Activated naive CD8-positive, alpha-beta T cell (primary cell): ENCODE measurements at regions not wholly inside any gene's neighbourhood (a gene's known extent, or its start where the extent isn't known, plus 50 kb on each side); places are given as distances from the start of the nearest gene placed in this dataset.

Source experiments
- H3K27ac Mint-ChIP-seq: one replicate; pipeline ENCODE4 v1.8.0; 2021; ENCODE audit warnings: mixed read lengths
- H3K27me3 Mint-ChIP-seq: one replicate; pipeline ENCODE4 v1.8.0; 2021; ENCODE audit warnings: mixed read lengths
- H3K36me3 Mint-ChIP-seq: one replicate; pipeline ENCODE4 v1.8.0; 2021; ENCODE audit warnings: mixed read lengths
- H3K4me1 Mint-ChIP-seq: one replicate; pipeline ENCODE4 v1.8.0; 2021; ENCODE audit warnings: low read depth, mixed read lengths
- H3K4me3 Mint-ChIP-seq: one replicate; pipeline ENCODE4 v1.8.0; 2021; ENCODE audit warnings: mild to moderate bottlenecking, mixed read lengths
- H3K9me3 Mint-ChIP-seq: one replicate; pipeline ENCODE4 v1.8.0; 2021; ENCODE audit warnings: low read depth, mixed read lengths

DNA sequence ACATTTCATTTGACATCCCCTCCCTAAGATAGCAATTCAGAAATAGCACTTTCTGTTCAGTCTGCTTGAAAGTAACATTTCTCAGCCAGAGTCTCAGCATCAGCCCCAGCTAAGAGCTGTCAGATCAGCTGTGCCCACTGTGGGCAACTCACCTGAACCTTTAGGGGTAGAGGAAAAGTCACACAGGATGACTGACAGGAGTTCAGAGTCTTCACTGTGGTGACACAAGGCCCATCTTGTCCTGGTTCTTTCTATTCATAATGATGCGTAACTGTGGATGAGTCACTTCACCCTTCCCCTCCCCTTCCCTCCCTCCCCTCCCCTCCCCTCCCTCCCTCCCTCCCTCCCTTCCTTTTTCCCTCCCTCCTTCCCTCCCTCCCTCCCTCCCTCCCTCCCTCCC is 96.1 kb upstream of the RASGRP1 start:
- H3K4me1 Mint-ChIP-seq: peaks cover 70% of the 10 kb centered on the region
- H3K27ac Mint-ChIP-seq: peak overlapping the region; percentile 92
- H3K36me3 Mint-ChIP-seq: peaks cover 4% of the 10 kb centered on the region
- no peaks in the 10 kb centered on the region for H3K9me3 Mint-ChIP-seq
- H3K4me3 Mint-ChIP-seq: peak overlapping the region; percentile 68
- no peaks in the 10 kb centered on the region for H3K27me3 Mint-ChIP-seq

DNA sequence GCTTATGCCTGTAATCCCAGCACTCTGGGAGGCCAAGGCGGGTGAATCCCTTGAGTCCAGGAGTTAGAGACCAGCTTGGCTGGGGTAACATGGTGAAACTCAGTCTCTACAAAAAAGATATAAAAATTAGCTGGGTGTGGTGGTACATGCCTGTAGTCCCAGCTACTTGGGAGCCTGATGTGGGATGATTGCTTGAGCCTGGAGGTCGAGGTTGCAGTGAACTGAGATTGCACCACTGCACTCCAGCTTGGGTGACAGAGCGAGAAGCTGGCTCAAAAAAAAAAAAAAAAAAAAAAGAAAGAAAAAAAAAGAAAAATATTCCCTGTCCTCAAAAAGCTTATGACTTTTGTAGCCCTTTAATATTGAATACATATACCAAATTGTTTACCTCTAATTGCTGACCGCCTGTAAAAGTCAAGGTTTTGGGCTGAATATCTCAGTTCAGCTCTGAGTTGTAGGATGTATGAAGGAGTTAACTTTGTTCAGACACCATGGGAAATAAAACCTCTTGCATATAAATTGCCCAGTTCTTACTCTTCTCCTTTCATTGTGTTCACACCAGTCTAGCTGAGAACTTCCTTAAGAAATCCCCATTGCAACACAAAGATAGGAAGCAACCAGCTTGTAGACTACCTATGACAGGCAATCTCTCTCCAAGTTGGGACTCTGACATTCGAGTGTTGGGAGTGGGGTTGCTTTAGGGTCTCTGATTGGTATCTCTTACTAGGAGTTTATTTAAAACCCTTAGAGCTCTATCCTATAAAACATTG is 97.6 kb upstream of the RASGRP1 start:
- Mint-ChIP-seq H3K4me1 (peaks cover 76% of the 10 kb centered on the region), H3K27ac (peak overlapping the region; percentile 84), H3K27me3 (no peaks in the 10 kb centered on the region), H3K36me3 (peaks cover 4% of the 10 kb centered on the region), H3K4me3 (no peak overlapping the region), H3K9me3 (peaks cover 3% of the 10 kb centered on the region)

- Mint-ChIP-seq H3K27me3 (no peaks in the 10 kb centered on the region), H3K4me3 (no peak overlapping the region), H3K4me1 (peaks cover 82% of the 10 kb centered on the region), H3K9me3 (peaks cover 9% of the 10 kb centered on the region), H3K36me3 (peaks cover 4% of the 10 kb centered on the region), H3K27ac (peak overlapping the region; percentile 84)
These were observed 98.2 kb upstream of the RASGRP1 start for GRCh38 chr15:38662805-38663204.

DNA sequence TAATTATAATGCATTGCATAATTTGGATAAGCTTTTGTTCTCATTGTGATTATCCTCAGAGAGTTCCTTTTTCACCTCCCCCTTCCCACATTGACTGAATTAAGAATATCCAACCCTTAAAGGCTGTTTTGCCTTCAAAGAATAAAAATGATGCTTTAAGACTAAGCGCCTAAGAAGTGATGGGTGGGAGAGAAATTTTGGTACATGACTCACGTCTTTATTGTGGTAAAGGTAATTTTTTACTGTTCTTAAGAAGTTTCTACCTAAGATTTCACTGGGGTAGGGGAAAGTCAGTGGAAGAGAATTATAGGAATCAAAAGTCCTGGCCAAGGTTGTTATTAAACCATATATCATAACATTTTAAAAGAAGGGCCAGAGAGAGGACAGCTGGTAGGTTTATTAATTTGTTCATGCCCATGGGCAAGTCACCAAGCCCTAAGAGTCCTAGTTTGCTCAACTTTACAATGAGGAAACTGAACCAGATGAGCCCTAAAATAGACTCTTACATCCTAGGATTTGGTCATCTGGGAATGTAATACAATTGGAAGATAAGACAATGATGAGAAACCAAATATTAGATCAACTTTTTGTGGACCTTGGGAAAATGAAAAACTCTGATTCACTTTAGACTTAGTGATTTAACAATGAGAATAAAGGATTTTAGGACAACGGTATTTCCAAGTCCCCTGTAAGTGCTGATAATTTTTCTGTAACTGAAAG is 101.1 kb upstream of the RASGRP1 start:
- H3K27ac Mint-ChIP-seq: peak overlapping the region; percentile 88
- peak overlapping the region; percentile 33 for H3K4me3 Mint-ChIP-seq
- H3K36me3 Mint-ChIP-seq: peaks cover 2% of the 10 kb centered on the region
- H3K4me1 Mint-ChIP-seq: peaks cover 89% of the 10 kb centered on the region
- H3K9me3 Mint-ChIP-seq: peaks cover 10% of the 10 kb centered on the region
- H3K27me3 Mint-ChIP-seq: no peaks in the 10 kb centered on the region

- no peaks in the 10 kb centered on the region for H3K27me3 Mint-ChIP-seq
- H3K9me3 Mint-ChIP-seq: peaks cover 10% of the 10 kb centered on the region
These were observed 102.4 kb upstream of the RASGRP1 start for GRCh38 chr15:38666865-38667510.

GRCh38 chr15:38667890-38668850 is 103.6 kb upstream of the RASGRP1 start:
- peaks cover 2% of the 10 kb centered on the region for H3K36me3 Mint-ChIP-seq
- peak overlapping the region; percentile 88 for H3K27ac Mint-ChIP-seq
- H3K27me3 Mint-ChIP-seq: no peaks in the 10 kb centered on the region
- H3K4me3 Mint-ChIP-seq: peak overlapping the region; percentile 10
- H3K9me3 Mint-ChIP-seq: peaks cover 10% of the 10 kb centered on the region
- H3K4me1 Mint-ChIP-seq: peaks cover 94% of the 10 kb centered on the region

More at GRCh38 chr15:38666865-38667510, 102.4 kb upstream of the RASGRP1 start:
- Mint-ChIP-seq H3K36me3 (peaks cover 4% of the 10 kb centered on the region), H3K4me3 (peak overlapping the region; percentile 61), H3K4me1 (peaks cover 93% of the 10 kb centered on the region), H3K27ac (peak overlapping the region; percentile 88)

DNA sequence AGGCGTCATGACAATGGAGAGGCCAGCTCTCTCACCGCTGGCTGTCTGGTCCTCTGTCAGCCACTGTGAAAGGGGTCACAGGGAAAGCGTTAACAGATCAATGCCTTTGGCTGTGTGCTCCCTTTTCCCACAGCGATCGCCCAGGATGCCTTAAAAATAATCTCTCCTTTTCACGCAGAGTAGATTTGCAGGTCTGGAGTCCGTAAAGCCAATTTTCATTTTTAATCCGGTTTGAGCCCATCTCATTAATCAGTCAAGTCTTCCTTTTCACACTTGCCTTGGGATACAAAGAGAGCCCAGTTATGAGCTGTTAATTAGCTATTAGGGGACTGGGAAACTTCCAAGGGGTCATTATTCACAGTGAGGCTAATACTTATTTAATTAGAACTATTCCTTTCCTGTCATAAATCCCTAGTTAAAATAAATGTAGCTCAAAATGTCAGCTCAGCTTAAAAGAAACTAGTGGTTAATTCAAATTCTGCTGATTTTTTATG is 104.3 kb upstream of the RASGRP1 start:
- peaks cover 10% of the 10 kb centered on the region for H3K9me3 Mint-ChIP-seq
- H3K4me3 Mint-ChIP-seq: no peak overlapping the region
- H3K27ac Mint-ChIP-seq: no peak overlapping the region
- H3K27me3 Mint-ChIP-seq: no peaks in the 10 kb centered on the region
- H3K36me3 Mint-ChIP-seq: peaks cover 2% of the 10 kb centered on the region
- peaks cover 96% of the 10 kb centered on the region for H3K4me1 Mint-ChIP-seq

- Mint-ChIP-seq H3K27me3 (no peaks in the 10 kb centered on the region), H3K27ac (peak overlapping the region; percentile 94), H3K9me3 (peaks cover 10% of the 10 kb centered on the region), H3K4me3 (peak overlapping the region; percentile 76), H3K4me1 (peaks cover 92% of the 10 kb centered on the region), H3K36me3 (peaks cover 2% of the 10 kb centered on the region)
These were observed 105.8 kb upstream of the RASGRP1 start for GRCh38 chr15:38670128-38671005.

GRCh38 chr15:38671006-38671387 is 106.4 kb upstream of the RASGRP1 start:
- Mint-ChIP-seq H3K9me3 (peaks cover 10% of the 10 kb centered on the region), H3K4me1 (peaks cover 88% of the 10 kb centered on the region), H3K27me3 (no peaks in the 10 kb centered on the region), H3K4me3 (peak overlapping the region; percentile 76), H3K27ac (peak overlapping the region; percentile 94), H3K36me3 (peaks cover 2% of the 10 kb centered on the region)

- Mint-ChIP-seq H3K36me3 (peaks cover 2% of the 10 kb centered on the region), H3K27me3 (no peaks in the 10 kb centered on the region), H3K9me3 (peaks cover 9% of the 10 kb centered on the region), H3K4me1 (peaks cover 83% of the 10 kb centered on the region), H3K4me3 (peak overlapping the region; percentile 76), H3K27ac (peak overlapping the region; percentile 94)
These were observed 107.2 kb upstream of the RASGRP1 start for GRCh38 chr15:38671675-38672254.

DNA sequence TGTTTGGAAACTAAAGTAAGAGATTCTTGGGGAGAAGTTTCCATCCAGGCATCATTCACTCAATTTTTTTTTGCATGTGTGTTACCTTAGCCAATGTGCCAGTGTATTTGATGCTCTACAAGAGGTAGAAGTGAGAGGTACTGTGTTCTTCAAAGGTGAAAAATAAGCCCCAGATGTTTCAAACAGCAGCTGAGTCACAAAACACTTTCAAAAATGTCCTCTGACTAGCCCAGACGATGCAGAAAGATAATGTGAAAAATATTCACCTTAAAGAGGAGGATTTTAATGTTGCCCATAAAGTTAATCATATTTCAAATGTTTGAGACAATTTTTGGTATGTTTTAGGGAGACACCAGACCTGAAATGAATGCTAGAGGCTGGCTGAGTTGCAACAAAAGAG is 107.7 kb upstream of the RASGRP1 start:
- peaks cover 6% of the 10 kb centered on the region for H3K9me3 Mint-ChIP-seq
- peak overlapping the region; percentile 94 for H3K27ac Mint-ChIP-seq
- H3K36me3 Mint-ChIP-seq: peaks cover 2% of the 10 kb centered on the region
- H3K4me3 Mint-ChIP-seq: peak overlapping the region; percentile 76
- H3K4me1 Mint-ChIP-seq: peaks cover 82% of the 10 kb centered on the region
- H3K27me3 Mint-ChIP-seq: no peaks in the 10 kb centered on the region

DNA sequence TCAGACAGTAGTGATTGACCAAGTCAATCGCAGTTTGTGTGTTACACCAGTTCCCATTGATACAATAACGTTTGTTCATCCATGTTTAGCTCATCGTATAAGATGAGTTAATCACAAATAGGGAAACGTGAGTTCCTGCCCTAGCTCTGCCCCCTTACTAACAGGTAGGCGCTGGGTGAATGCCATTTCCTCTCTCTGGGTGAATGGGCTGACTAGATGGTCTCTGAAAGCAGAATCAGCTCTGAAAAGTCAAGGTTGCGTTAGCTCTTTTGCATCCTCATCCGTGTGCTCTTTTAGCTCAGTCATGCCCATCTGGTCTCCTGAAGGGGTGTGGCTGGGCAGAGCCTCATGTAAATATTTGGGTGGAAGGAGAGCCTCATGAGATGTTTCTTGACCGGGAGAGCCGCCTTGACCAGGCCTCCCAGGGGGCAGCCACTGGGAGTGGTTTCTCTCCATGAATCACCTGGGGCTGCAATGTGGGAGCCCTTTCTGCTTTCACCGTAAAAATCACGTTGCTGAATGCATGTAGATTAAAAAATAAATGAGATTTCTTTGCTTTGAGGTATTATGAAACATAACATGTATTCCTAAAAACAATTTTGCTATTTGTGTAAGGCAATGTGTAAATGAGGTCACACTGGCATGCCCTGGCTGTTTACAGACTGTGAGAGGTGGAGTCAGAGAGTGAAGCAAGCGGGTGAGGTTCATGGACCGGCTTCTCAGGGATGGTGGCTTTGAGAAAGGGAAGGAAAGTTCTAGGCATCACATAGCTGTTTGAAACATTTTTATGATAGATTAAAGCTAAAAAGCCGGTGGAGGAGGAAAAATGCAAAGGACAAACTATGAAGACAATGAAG is 108.4 kb upstream of the RASGRP1 start:
- peak overlapping the region; percentile 94 for H3K27ac Mint-ChIP-seq
- H3K36me3 Mint-ChIP-seq: peaks cover 7% of the 10 kb centered on the region
- H3K27me3 Mint-ChIP-seq: no peaks in the 10 kb centered on the region
- H3K9me3 Mint-ChIP-seq: no peaks in the 10 kb centered on the region
- H3K4me3 Mint-ChIP-seq: peak overlapping the region; percentile 76
- H3K4me1 Mint-ChIP-seq: peaks cover 81% of the 10 kb centered on the region
